Astrocyte (in vitro differentiated cells and primary cell): ENCODE measurements at regions not wholly inside any gene's neighbourhood (a gene's known extent, or its start where the extent isn't known, plus 50 kb on each side); places are given as distances from the start of the nearest gene placed in this dataset.
"Not testable (repeated sequence)": the region's sequence is repeated elsewhere in the genome, so short reads cannot be mapped to it uniquely, and the experiment has no call there.

Experiments used
- EZH2 ChIP-seq: IDR thresholded peaks from 2 replicates; pipeline ENCODE4 v1.6.1; 2012; ENCODE audit warnings: mild to moderate bottlenecking, low read length, inconsistent platforms; ENCODE audit not compliant: insufficient read depth
- TF ChIP-seq, protein P1 (sequence below): IDR thresholded peaks from 2 replicates; pipeline ENCODE4 v1.5.1; 2011; ENCODE audit warnings: low read depth, mild to moderate bottlenecking, inconsistent platforms, low read length, moderate library complexity; ENCODE audit not compliant: insufficient read depth

DNA sequence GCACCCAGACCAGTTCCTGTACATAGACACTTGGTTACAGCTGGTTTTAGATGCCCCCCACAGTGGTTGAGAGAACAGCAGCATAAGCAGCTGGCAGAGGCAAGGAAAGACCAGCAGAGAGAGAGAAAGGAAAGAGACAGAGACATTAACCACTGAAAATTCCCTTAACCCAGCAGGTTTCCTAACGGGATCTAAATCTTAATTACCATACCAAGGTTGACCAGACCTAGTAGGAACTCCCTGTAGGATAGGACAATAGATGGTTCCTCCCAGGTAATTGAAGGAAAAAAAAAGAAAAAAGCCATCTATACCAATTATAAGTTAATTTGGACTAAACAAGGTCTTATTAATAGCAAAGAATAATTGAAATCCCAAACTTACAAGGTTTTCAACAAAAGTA, 112.3 kb upstream of the PPM1J start:
- TF ChIP-seq, protein P1, sequence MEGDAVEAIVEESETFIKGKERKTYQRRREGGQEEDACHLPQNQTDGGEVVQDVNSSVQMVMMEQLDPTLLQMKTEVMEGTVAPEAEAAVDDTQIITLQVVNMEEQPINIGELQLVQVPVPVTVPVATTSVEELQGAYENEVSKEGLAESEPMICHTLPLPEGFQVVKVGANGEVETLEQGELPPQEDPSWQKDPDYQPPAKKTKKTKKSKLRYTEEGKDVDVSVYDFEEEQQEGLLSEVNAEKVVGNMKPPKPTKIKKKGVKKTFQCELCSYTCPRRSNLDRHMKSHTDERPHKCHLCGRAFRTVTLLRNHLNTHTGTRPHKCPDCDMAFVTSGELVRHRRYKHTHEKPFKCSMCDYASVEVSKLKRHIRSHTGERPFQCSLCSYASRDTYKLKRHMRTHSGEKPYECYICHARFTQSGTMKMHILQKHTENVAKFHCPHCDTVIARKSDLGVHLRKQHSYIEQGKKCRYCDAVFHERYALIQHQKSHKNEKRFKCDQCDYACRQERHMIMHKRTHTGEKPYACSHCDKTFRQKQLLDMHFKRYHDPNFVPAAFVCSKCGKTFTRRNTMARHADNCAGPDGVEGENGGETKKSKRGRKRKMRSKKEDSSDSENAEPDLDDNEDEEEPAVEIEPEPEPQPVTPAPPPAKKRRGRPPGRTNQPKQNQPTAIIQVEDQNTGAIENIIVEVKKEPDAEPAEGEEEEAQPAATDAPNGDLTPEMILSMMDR = not testable (repeated sequence)
- TF ChIP-seq EZH2 = not testable (repeated sequence)
